Peyer's patch (tissue), 4 donors: ENCODE measurements at regions not wholly inside any gene's neighbourhood (a gene's known extent, or its start where the extent isn't known, plus 50 kb on each side); places are given as distances from the start of the nearest gene placed in this dataset.

Source experiments
- DNase-seq, 3 donors: peaks; one replicate each; pipeline ENCODE4 v3.0.0-alpha.2; 2017 to 2019
- H3K27ac ChIP-seq, 4 donors: fragments of 200-600 bp; sonication (generic); one replicate each; pipeline ENCODE4 v1.5.1; 2016 to 2019
- H3K27me3 ChIP-seq, 2 donors: fragments of 200-600 bp; sonication (generic); one replicate each; pipeline ENCODE4 v1.5.1; 2019
- H3K36me3 ChIP-seq, 3 donors: fragments of 200-600 bp; sonication (generic); one replicate each; pipeline ENCODE4 v1.5.1; 2016 to 2019
- H3K4me1 ChIP-seq, 4 donors: fragments of 200-600 bp; sonication (generic); one replicate each; pipeline ENCODE4 v1.5.1; 2016 to 2019
- H3K4me3 ChIP-seq, 4 donors: fragments of 200-600 bp; sonication (generic); 1 replicate in 3 of 4; 2 replicates in 1 of 4; pipeline ENCODE4 v1.5.1; 2016 to 2019; ENCODE audit warnings: mild to moderate bottlenecking in 1 of 4
- H3K9me3 ChIP-seq, 4 donors: fragments of 200-600 bp; sonication (generic); one replicate each; pipeline ENCODE4 v1.5.1; 2016 to 2019; ENCODE audit warnings: mild to moderate bottlenecking in 1 of 4
- POLR2A ChIP-seq, 2 donors: fragments of 450-650 bp; IDR thresholded peaks; one replicate each; pipeline ENCODE4 v1.5.1; 2017; ENCODE audit warnings: antibody characterized with exemption in 2 of 2, mild to moderate bottlenecking in 2 of 2, moderate library complexity in 2 of 2
- TF ChIP-seq, protein P1 (sequence below), 6 experiments: fragments of 450-650 bp in 4 of 6; fragments of 200-600 bp in 2 of 6; sonication (generic) in 1 of 6; IDR thresholded peaks; one replicate each; pipeline ENCODE4 v1.5.1; 2017 to 2019; ENCODE audit warnings: antibody characterized with exemption in 6 of 6, mild to moderate bottlenecking in 3 of 6, moderate library complexity in 1 of 6

DNA sequence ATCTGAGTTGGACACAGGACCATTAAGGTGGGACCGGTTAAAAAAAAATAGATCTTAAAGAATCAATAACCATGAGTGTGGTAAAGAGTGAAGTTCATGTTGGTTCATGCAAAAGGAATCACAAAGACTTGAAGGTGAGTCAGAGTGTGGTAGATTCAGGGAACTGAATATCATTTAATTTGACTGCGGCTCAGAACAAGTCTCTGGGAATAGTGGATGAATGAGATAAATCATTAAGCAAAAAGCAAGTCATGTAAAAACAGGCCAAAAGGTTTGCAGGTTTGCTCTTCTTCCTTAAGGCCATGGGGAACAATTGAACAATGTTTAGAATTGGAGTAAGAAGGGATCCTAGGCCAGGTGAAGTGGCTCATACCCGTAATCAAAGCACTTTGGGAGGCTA is 385.8 kb downstream of the ETV1 start:
- no peaks in the 10 kb centered on the region for H3K36me3 ChIP-seq
- no peaks in the 10 kb centered on the region for H3K27me3 ChIP-seq
- H3K4me3 ChIP-seq, result no peak overlapping the region
- no peak for TF ChIP-seq POLR2A (IDR thresholded peaks at IDR 0.05)
- TF ChIP-seq, protein P1, sequence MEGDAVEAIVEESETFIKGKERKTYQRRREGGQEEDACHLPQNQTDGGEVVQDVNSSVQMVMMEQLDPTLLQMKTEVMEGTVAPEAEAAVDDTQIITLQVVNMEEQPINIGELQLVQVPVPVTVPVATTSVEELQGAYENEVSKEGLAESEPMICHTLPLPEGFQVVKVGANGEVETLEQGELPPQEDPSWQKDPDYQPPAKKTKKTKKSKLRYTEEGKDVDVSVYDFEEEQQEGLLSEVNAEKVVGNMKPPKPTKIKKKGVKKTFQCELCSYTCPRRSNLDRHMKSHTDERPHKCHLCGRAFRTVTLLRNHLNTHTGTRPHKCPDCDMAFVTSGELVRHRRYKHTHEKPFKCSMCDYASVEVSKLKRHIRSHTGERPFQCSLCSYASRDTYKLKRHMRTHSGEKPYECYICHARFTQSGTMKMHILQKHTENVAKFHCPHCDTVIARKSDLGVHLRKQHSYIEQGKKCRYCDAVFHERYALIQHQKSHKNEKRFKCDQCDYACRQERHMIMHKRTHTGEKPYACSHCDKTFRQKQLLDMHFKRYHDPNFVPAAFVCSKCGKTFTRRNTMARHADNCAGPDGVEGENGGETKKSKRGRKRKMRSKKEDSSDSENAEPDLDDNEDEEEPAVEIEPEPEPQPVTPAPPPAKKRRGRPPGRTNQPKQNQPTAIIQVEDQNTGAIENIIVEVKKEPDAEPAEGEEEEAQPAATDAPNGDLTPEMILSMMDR (IDR thresholded peaks at IDR 0.05), result no peak
- no peak for DNase-seq
- H3K9me3 ChIP-seq, result no peaks in the 10 kb centered on the region
- H3K27ac ChIP-seq, result no peak overlapping the region
- no peaks in the 10 kb centered on the region for H3K4me1 ChIP-seq

DNA sequence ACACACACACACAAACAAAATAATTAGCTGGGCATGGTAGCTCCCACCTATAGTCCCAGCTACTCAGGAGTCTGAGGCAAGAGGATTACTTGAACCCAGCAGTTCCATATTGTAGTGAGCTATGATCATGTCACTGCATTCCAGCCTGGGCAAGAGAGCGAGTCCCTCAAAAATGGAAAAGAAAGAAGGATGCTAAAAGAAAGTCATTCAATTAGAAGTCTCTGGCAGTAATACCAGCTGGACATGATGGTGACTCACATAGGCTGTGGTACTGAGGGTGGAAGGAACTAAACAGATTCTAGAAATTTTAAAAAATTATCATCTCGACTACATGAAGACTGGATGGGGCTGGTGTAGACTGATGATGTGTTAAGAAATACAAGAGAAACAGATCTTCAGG is 385.3 kb downstream of the ETV1 start:
- H3K36me3 ChIP-seq, result no peaks in the 10 kb centered on the region
- no peaks in the 10 kb centered on the region for H3K9me3 ChIP-seq
- H3K4me3 ChIP-seq, result no peak overlapping the region
- TF ChIP-seq POLR2A (IDR thresholded peaks at IDR 0.05), result no peak
- TF ChIP-seq, protein P1 (IDR thresholded peaks at IDR 0.05), result no peak
- H3K27ac ChIP-seq, result no peak overlapping the region
- H3K4me1 ChIP-seq, result no peaks in the 10 kb centered on the region
- no peaks in the 10 kb centered on the region for H3K27me3 ChIP-seq
- no peak for DNase-seq

DNA sequence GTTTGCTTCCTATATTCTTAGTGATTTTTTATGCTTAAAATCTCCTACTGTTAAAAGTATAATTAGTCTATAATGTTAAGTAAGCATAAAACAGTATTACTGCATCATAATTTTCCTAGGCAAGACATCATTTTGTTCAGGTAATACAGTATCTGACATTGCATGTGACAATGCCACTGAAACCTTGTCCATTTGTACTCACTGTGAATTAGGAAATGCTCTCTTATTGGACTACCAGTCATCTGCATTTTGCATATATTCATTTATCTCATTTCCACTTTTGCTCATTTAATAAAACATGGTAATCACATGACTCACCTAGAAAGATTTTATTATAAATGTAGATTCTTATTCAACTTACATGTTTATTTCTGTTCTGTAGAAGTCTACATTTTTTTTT is 379.1 kb downstream of the ETV1 start:
- DNase-seq, result no peak
- no peaks in the 10 kb centered on the region for H3K4me1 ChIP-seq

DNA sequence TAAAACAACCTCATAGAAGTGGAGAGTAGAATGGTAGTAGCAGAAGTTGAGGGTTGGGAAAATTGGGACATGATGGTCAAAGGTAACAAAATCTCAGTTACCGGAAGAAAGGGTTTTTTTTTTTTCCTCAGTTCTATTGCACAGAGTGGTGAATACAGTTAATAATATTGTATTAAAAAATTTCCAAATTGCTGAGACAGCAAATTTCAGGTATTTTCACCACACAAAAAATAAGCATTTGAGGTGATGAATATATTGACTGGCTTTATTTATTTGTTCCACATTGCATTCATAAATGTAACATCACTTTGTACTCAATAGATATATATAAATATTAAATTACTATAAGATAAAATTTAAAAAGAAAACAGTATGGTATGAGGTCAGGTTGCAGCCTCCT is 373.8 kb downstream of the ETV1 start:
- H3K36me3 ChIP-seq, result no peaks in the 10 kb centered on the region
- H3K4me3 ChIP-seq, result no peak overlapping the region
- no peaks in the 10 kb centered on the region for H3K4me1 ChIP-seq
- H3K27ac ChIP-seq, result no peak overlapping the region
- no peak for DNase-seq
- no peaks in the 10 kb centered on the region for H3K27me3 ChIP-seq
- H3K9me3 ChIP-seq, result no peaks in the 10 kb centered on the region
- TF ChIP-seq POLR2A (IDR thresholded peaks at IDR 0.05), result no peak
- TF ChIP-seq, protein P1 (IDR thresholded peaks at IDR 0.05), result no peak

More for the DNA sequence above, 379.1 kb downstream of the ETV1 start:
- no peak overlapping the region for H3K27ac ChIP-seq
- H3K4me3 ChIP-seq, result no peak overlapping the region
- TF ChIP-seq, protein P1 (IDR thresholded peaks at IDR 0.05), result no peak
- TF ChIP-seq POLR2A (IDR thresholded peaks at IDR 0.05), result no peak
- no peaks in the 10 kb centered on the region for H3K9me3 ChIP-seq
- no peaks in the 10 kb centered on the region for H3K27me3 ChIP-seq
- no peaks in the 10 kb centered on the region for H3K36me3 ChIP-seq

DNA sequence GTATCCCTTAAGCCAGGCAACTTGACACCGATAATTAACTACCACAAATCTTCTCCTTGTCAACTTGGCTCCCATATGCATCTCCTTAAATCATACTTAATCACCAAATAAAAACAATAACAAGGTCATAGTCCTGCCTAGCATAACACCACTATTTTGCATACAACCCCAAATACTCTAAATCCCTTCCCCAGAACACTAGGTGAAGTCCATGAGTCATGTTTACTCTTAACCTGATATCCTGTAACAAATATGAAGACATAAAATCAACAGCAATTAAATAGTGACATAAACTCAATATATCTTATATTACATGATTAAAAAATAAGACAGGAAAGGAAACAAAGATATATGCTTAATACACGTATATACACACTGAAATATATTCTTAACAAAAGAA is 362.0 kb downstream of the ETV1 start:
- no peak for TF ChIP-seq POLR2A (IDR thresholded peaks at IDR 0.05)
- TF ChIP-seq, protein P1 (IDR thresholded peaks at IDR 0.05), result no peak
- Histone ChIP-seq H3K27me3 (no peaks in the 10 kb centered on the region), H3K9me3 (no peaks in the 10 kb centered on the region), H3K4me1 (no peaks in the 10 kb centered on the region), H3K36me3 (no peaks in the 10 kb centered on the region), H3K27ac (no peak overlapping the region), H3K4me3 (no peak overlapping the region)
- DNase-seq, result no peak
